Neural cell (in vitro differentiated cells): ENCODE measurements at regions not wholly inside any gene's neighbourhood (a gene's known extent, or its start where the extent isn't known, plus 50 kb on each side); places are given as distances from the start of the nearest gene placed in this dataset.

Source experiments
- H2AFZ ChIP-seq: fragments of 200-600, 300-800 bp; sonication (generic), shearing (Covaris generic); 2 replicates; pipeline ENCODE4 v1.6.0; 2014; ENCODE audit warnings: low read depth, mild to moderate bottlenecking, antibody characterized with exemption, low read length, moderate library complexity
- H3F3A ChIP-seq: fragments of 200-600 bp; shearing (Covaris generic); 2 replicates; pipeline ENCODE4 v1.6.1; 2016; ENCODE audit warnings: mild to moderate bottlenecking, moderate library complexity, mixed read lengths, antibody characterized with exemption, low read length; ENCODE audit not compliant: insufficient read depth, poor library complexity, severe bottlenecking
- H3K27ac ChIP-seq: fragments of 200-600, 300-800 bp; sonication (generic), shearing (Covaris generic); 2 replicates; pipeline ENCODE4 v1.5.1; 2014; ENCODE audit warnings: mild to moderate bottlenecking, low read length, moderate library complexity
- H3K27me3 ChIP-seq: fragments of 300-800, 200-600 bp; sonication (generic), shearing (Covaris generic); 2 replicates; pipeline ENCODE4 v1.6.0; 2014; ENCODE audit warnings: mild to moderate bottlenecking, low read depth, low read length, moderate library complexity; ENCODE audit not compliant: insufficient read depth
- H3K36me3 ChIP-seq: fragments of 300-800, 200-600 bp; sonication (generic), shearing (Covaris generic); 2 replicates; pipeline ENCODE4 v1.5.1; 2014; ENCODE audit warnings: mild to moderate bottlenecking, antibody characterized with exemption, low read length, moderate library complexity; ENCODE audit not compliant: insufficient read depth
- H3K4me2 ChIP-seq: fragments of 300-800, 200-600 bp; sonication (generic), shearing (Covaris generic); 2 replicates; pipeline ENCODE4 v1.6.0; 2014; ENCODE audit warnings: mild to moderate bottlenecking, low read length
- H3K4me3 ChIP-seq: fragments of 300-800, 200-600 bp; sonication (generic), shearing (Covaris generic); 2 replicates; pipeline ENCODE4 v1.5.1; 2014; ENCODE audit warnings: mild to moderate bottlenecking, low read length, moderate library complexity
- H3K79me2 ChIP-seq: fragments of 200-600 bp; shearing (Covaris generic); replicated peaks from 2 replicates; pipeline ENCODE4 v1.6.0; 2014; ENCODE audit warnings: mild to moderate bottlenecking, low read length, moderate library complexity; ENCODE audit not compliant: insufficient read depth
- H3K9ac ChIP-seq: fragments of 300-800, 200-600 bp; sonication (generic), shearing (Covaris generic); 2 replicates; pipeline ENCODE4 v1.6.1; 2016; ENCODE audit warnings: mild to moderate bottlenecking, low read length, mixed read lengths
- H3K9me2 ChIP-seq: fragments of 200-600 bp; shearing (Covaris generic); 2 replicates; pipeline ENCODE4 v1.6.1; 2016; ENCODE audit warnings: mild to moderate bottlenecking, low read length, mixed read lengths; ENCODE audit not compliant: insufficient read depth
- H3K9me3 ChIP-seq: fragments of 200-600, 300-800 bp; sonication (generic), shearing (Covaris generic); 2 replicates; pipeline ENCODE4 v1.6.1; 2016; ENCODE audit warnings: mild to moderate bottlenecking, mixed run types, low read length, moderate library complexity, mixed read lengths
- H4K20me1 ChIP-seq: fragments of 200-600 bp; shearing (Covaris generic); 2 replicates; pipeline ENCODE4 v1.6.1; 2016; ENCODE audit warnings: mild to moderate bottlenecking, mixed run types; ENCODE audit not compliant: insufficient read depth
- CTCF ChIP-seq: fragments of 450-650 bp; IDR thresholded peaks from 2 replicates; pipeline ENCODE4 v1.5.1; 2014; ENCODE audit warnings: antibody characterized with exemption, mild to moderate bottlenecking, moderate library complexity; ENCODE audit not compliant: poor library complexity, severe bottlenecking
- EZH2 ChIP-seq: fragments of 200-600, 300-800 bp; shearing (Covaris generic), sonication (generic); IDR thresholded peaks from 2 replicates; pipeline ENCODE4 v1.6.1; 2014; ENCODE audit warnings: antibody characterized with exemption, low read length, borderline replicate concordance, mild to moderate bottlenecking; ENCODE audit not compliant: insufficient read depth, poor library complexity, severe bottlenecking
- MXI1 ChIP-seq: fragments of 450-650 bp; conservative IDR thresholded peaks from 2 replicates; pipeline ENCODE4 v1.6.1; 2014; ENCODE audit warnings: antibody characterized with exemption, mild to moderate bottlenecking; ENCODE audit not compliant: poor library complexity, severe bottlenecking
- POLR2AphosphoS5 ChIP-seq: IDR thresholded peaks from 2 replicates; pipeline ENCODE4 v1.6.1; 2012
- RAD21 ChIP-seq: fragments of 450-650 bp; conservative IDR thresholded peaks from 2 replicates; pipeline ENCODE4 v1.6.1; 2014; ENCODE audit warnings: antibody characterized with exemption, mild to moderate bottlenecking, moderate library complexity
- SMC3 ChIP-seq: fragments of 450-650 bp; conservative IDR thresholded peaks from 2 replicates; pipeline ENCODE4 v1.6.1; 2014; ENCODE audit warnings: antibody characterized with exemption, mild to moderate bottlenecking, moderate library complexity; ENCODE audit not compliant: poor library complexity
- TAF1 ChIP-seq: IDR thresholded peaks from 2 replicates; pipeline ENCODE4 v1.6.1; 2012; ENCODE audit warnings: low read depth
- TF ChIP-seq, protein P1 (sequence below): IDR thresholded peaks from 2 replicates; pipeline ENCODE4 v1.6.1; 2012; ENCODE audit warnings: borderline replicate concordance

GRCh38 chr12:18139989-18140596, 50.1 kb upstream of the RERGL start:
- Histone ChIP-seq H3K4me3 (no peak overlapping the region), H3F3A (no peaks in the 10 kb centered on the region), H3K27me3 (no peaks in the 10 kb centered on the region), H3K4me2 (no peak overlapping the region), H3K79me2 (no peaks in the 10 kb centered on the region), H3K36me3 (no peaks in the 10 kb centered on the region), H3K9me3 (no peaks in the 10 kb centered on the region), H3K27ac (no peak overlapping the region), H3K9ac (no peak overlapping the region), H3K9me2 (no peaks in the 10 kb centered on the region), H4K20me1 (no peaks in the 10 kb centered on the region), H2AFZ (no peak overlapping the region)
- TF ChIP-seq POLR2AphosphoS5 (no peak), MXI1 (no peak), TAF1 (no peak), SMC3 (peak; percentile 89), CTCF (peak; percentile 81), EZH2 (no peak), RAD21 (peak; percentile 91)
- TF ChIP-seq, protein P1, sequence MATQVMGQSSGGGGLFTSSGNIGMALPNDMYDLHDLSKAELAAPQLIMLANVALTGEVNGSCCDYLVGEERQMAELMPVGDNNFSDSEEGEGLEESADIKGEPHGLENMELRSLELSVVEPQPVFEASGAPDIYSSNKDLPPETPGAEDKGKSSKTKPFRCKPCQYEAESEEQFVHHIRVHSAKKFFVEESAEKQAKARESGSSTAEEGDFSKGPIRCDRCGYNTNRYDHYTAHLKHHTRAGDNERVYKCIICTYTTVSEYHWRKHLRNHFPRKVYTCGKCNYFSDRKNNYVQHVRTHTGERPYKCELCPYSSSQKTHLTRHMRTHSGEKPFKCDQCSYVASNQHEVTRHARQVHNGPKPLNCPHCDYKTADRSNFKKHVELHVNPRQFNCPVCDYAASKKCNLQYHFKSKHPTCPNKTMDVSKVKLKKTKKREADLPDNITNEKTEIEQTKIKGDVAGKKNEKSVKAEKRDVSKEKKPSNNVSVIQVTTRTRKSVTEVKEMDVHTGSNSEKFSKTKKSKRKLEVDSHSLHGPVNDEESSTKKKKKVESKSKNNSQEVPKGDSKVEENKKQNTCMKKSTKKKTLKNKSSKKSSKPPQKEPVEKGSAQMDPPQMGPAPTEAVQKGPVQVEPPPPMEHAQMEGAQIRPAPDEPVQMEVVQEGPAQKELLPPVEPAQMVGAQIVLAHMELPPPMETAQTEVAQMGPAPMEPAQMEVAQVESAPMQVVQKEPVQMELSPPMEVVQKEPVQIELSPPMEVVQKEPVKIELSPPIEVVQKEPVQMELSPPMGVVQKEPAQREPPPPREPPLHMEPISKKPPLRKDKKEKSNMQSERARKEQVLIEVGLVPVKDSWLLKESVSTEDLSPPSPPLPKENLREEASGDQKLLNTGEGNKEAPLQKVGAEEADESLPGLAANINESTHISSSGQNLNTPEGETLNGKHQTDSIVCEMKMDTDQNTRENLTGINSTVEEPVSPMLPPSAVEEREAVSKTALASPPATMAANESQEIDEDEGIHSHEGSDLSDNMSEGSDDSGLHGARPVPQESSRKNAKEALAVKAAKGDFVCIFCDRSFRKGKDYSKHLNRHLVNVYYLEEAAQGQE: no peak
